ENCODE measurements at regions not wholly inside any gene's neighbourhood (a gene's known extent, or its start where the extent isn't known, plus 50 kb on each side); places are given as distances from the start of the nearest gene placed in this dataset.

DNA sequence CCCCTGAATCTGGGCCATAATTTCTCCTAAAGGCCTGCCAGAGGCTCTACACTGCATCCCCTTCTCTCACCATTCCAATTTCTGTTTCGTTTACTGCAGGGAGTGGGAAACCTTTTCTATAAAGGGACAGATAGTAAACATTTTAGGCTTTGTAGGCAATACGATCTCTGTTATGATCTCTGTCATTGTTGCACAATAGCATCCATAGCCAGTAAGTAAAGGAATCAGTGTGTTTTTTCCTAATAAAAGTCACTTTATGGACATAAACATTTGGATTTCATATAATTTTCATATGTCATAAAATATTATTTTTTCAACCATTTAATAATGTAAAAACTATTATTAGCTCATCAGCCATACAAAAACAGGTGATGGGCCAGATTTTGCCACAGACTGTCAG is 531.7 kb downstream of the DSC3 start:
- Histone ChIP-seq H3K9ac (ENCODE audit: low read depth, low read length) (no peak overlapping the region), H3K36me3 (ENCODE audit: insufficient read depth, low read length) (no peaks in the 10 kb centered on the region)

GRCh38 chr18:30501594-30501993 is 540.9 kb downstream of the DSC3 start:
- Histone ChIP-seq H3K9ac (ENCODE audit: low read depth, low read length) (no peak overlapping the region), H3K27me3 (ENCODE audit: insufficient read depth, low read length, poor library complexity) (no peaks in the 10 kb centered on the region), H2AFZ (ENCODE audit: low read depth, low read length) (no peak overlapping the region), H3K4me3 (ENCODE audit: low read depth in 1 of 2, low read length in 2 of 2) (no peak overlapping the region), H3K27ac (ENCODE audit: low read length) (no peak overlapping the region), H3K4me1 (ENCODE audit: insufficient read depth, low read length) (no peaks in the 10 kb centered on the region), H3K9me3 (ENCODE audit: insufficient read depth, low read length, severe bottlenecking) (no peaks in the 10 kb centered on the region), H3K36me3 (ENCODE audit: insufficient read depth, low read length) (no peaks in the 10 kb centered on the region), H3K4me2 (ENCODE audit: insufficient read depth, low read length) (no peak overlapping the region), H4K20me1 (ENCODE audit: insufficient read depth, low read length) (no peaks in the 10 kb centered on the region), H3K79me2 (ENCODE audit: insufficient read depth, low read length) (no peaks in the 10 kb centered on the region)
- ATAC-seq (ENCODE audit: insufficient read depth, low read depth), result no peak
- DNase-seq, result no peak
- TF ChIP-seq CTCF (IDR thresholded peaks at IDR 0.05; ENCODE audit: borderline replicate concordance, extremely low read depth, low read length, poor library complexity, severe bottlenecking) (no peak), EZH2 (IDR thresholded peaks at IDR 0.05; ENCODE audit: borderline replicate concordance, low read depth, low read length, severe bottlenecking) (no peak)

More for the DNA sequence above, 531.7 kb downstream of the DSC3 start:
- Histone ChIP-seq H3K4me1 (ENCODE audit: insufficient read depth, low read length) (no peaks in the 10 kb centered on the region), H2AFZ (ENCODE audit: low read depth, low read length) (no peak overlapping the region), H3K4me2 (ENCODE audit: insufficient read depth, low read length) (no peak overlapping the region), H3K27me3 (ENCODE audit: insufficient read depth, low read length, poor library complexity) (no peaks in the 10 kb centered on the region), H4K20me1 (ENCODE audit: insufficient read depth, low read length) (no peaks in the 10 kb centered on the region), H3K79me2 (ENCODE audit: insufficient read depth, low read length) (no peaks in the 10 kb centered on the region), H3K4me3 (ENCODE audit: low read depth in 1 of 2, low read length in 2 of 2) (no peak overlapping the region), H3K27ac (ENCODE audit: low read length) (no peak overlapping the region), H3K9me3 (ENCODE audit: insufficient read depth, low read length, severe bottlenecking) (peaks cover 2% of the 10 kb centered on the region)
- ATAC-seq (ENCODE audit: insufficient read depth, low read depth) (no peak), DNase-seq (no peak)
- no peak for TF ChIP-seq EZH2 (IDR thresholded peaks at IDR 0.05; ENCODE audit: borderline replicate concordance, low read depth, low read length, severe bottlenecking)
- TF ChIP-seq CTCF (IDR thresholded peaks at IDR 0.05; ENCODE audit: borderline replicate concordance, extremely low read depth, low read length, poor library complexity, severe bottlenecking), result no peak

GRCh38 chr18:30500240-30500945 is 542.1 kb downstream of the DSC3 start:
- no peak for TF ChIP-seq EZH2 (IDR thresholded peaks at IDR 0.05; ENCODE audit: borderline replicate concordance, low read depth, low read length, severe bottlenecking)
- TF ChIP-seq CTCF (IDR thresholded peaks at IDR 0.05; ENCODE audit: borderline replicate concordance, extremely low read depth, low read length, poor library complexity, severe bottlenecking), result no peak
- H3K27me3 ChIP-seq (ENCODE audit: insufficient read depth, low read length, poor library complexity), result no peaks in the 10 kb centered on the region
- no peaks in the 10 kb centered on the region for H3K79me2 ChIP-seq (ENCODE audit: insufficient read depth, low read length)
- ATAC-seq (ENCODE audit: insufficient read depth, low read depth) (no peak), DNase-seq (no peak)
- H2AFZ ChIP-seq (ENCODE audit: low read depth, low read length), result no peak overlapping the region
- no peak overlapping the region for H3K9ac ChIP-seq (ENCODE audit: low read depth, low read length)
- H4K20me1 ChIP-seq (ENCODE audit: insufficient read depth, low read length), result no peaks in the 10 kb centered on the region
- H3K4me2 ChIP-seq (ENCODE audit: insufficient read depth, low read length), result no peak overlapping the region
- no peak overlapping the region for H3K27ac ChIP-seq (ENCODE audit: low read length)
- no peaks in the 10 kb centered on the region for H3K4me1 ChIP-seq (ENCODE audit: insufficient read depth, low read length)
- no peaks in the 10 kb centered on the region for H3K9me3 ChIP-seq (ENCODE audit: insufficient read depth, low read length, severe bottlenecking)
- H3K4me3 ChIP-seq (ENCODE audit: low read depth in 1 of 2, low read length in 2 of 2), result no peak overlapping the region
- no peaks in the 10 kb centered on the region for H3K36me3 ChIP-seq (ENCODE audit: insufficient read depth, low read length)
